ENCODE measurements at regions not wholly inside any gene's neighbourhood (a gene's known extent, or its start where the extent isn't known, plus 50 kb on each side); places are given as distances from the start of the nearest gene placed in this dataset.

DNA sequence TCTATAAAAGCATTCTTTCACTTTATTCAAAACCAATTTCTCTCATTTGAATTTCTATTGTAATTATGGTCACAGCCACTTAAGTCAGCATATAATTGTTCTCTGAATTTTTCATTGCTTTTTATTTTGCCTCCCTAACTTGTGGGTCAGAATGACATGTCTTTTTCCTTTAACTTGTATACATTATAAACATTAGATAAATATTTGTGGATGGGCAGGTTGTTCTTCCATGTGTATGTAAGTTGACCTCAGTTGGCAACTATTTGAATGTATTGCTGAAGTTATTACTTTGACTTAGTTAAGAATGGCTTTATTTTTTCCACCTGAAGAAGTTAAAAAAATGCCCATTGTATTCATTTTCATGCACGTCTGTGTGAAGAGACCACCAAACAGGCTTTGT is 83.0 kb upstream of the MAP3K7 start:
- TF ChIP-seq GATA2 (IDR thresholded peaks at IDR 0.05; ENCODE audit: low read depth, low read length) (no peak), GATA3 (IDR thresholded peaks at IDR 0.05; ENCODE audit: low read depth, low read length) (no peak)
